Mammary epithelial cell (primary cell): ENCODE measurements at regions not wholly inside any gene's neighbourhood (a gene's known extent, or its start where the extent isn't known, plus 50 kb on each side); places are given as distances from the start of the nearest gene placed in this dataset.

Source experiments
- EZH2 ChIP-seq: IDR thresholded peaks from 2 replicates; pipeline ENCODE4 v1.6.1; 2012; ENCODE audit warnings: low read length, inconsistent platforms, borderline replicate concordance
- TF ChIP-seq, protein P1 (sequence below), 2 donors: IDR thresholded peaks in 1 of 2; conservative IDR thresholded peaks in 1 of 2; 2 replicates each; pipeline ENCODE4 v1.5.1; 2011 to 2012; ENCODE audit warnings: inconsistent platforms in 2 of 2, low read length in 2 of 2, mild to moderate bottlenecking in 2 of 2, control low read depth in 1 of 2, low read depth in 1 of 2; ENCODE audit not compliant: insufficient read depth in 1 of 2; ENCODE audit errors: extremely low read depth in 1 of 2

- TF ChIP-seq, protein P1, sequence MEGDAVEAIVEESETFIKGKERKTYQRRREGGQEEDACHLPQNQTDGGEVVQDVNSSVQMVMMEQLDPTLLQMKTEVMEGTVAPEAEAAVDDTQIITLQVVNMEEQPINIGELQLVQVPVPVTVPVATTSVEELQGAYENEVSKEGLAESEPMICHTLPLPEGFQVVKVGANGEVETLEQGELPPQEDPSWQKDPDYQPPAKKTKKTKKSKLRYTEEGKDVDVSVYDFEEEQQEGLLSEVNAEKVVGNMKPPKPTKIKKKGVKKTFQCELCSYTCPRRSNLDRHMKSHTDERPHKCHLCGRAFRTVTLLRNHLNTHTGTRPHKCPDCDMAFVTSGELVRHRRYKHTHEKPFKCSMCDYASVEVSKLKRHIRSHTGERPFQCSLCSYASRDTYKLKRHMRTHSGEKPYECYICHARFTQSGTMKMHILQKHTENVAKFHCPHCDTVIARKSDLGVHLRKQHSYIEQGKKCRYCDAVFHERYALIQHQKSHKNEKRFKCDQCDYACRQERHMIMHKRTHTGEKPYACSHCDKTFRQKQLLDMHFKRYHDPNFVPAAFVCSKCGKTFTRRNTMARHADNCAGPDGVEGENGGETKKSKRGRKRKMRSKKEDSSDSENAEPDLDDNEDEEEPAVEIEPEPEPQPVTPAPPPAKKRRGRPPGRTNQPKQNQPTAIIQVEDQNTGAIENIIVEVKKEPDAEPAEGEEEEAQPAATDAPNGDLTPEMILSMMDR (conservative IDR thresholded peaks at IDR 0.05 in 1 of 2, IDR thresholded peaks at IDR 0.05 in 1 of 2; ENCODE audit: extremely low read depth in 1 of 2, insufficient read depth in 1 of 2, low read depth in 1 of 2, low read length in 2 of 2) = no peak
- no peak for TF ChIP-seq EZH2
These were observed 710.2 kb downstream of the TBC1D22A start for GRCh38 chr22:47472636-47473035.
